ENCODE measurements at regions not wholly inside any gene's neighbourhood (a gene's known extent, or its start where the extent isn't known, plus 50 kb on each side); places are given as distances from the start of the nearest gene placed in this dataset.

DNA sequence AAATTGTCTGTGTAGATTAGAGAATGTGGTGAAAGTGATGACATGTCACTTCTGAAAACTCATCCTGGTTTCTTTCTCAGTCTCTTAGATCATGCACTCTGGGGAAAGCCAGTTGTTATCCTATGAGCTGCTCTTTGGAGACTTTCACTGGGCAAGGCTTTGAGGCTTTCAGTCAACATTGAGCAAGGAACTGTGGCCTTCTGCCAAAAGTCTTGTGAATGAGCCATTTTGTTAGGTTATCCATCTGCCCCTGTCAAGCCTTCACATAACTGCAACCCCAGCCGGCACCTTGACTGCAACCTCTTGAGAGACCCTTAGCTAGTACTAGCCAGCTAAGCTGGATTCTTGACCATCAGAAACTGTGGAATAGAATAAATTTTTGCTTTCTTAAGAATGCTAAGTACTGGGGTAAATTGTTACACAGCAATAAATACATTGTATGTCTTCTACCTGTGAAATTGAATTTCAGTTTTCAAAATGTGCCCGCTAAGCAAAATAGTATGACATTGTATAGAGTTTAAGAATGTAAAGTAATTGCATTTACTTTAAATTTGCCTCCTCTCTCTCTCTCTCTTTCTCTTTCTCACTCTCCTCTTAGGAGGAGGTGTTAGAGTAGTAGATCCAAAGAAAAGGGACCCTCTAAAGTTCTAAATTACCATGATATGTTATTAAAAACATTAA, 1273.0 kb downstream of the RAPGEF2 start:
- no peak overlapping the region for H3K4me3 Mint-ChIP-seq
- H3K27ac Mint-ChIP-seq, result no peak overlapping the region
- H3K27me3 Mint-ChIP-seq (ENCODE audit: insufficient read depth), result no peaks in the 10 kb centered on the region
- H3K4me1 Mint-ChIP-seq (ENCODE audit: low read depth), result no peaks in the 10 kb centered on the region
- no peaks in the 10 kb centered on the region for H3K36me3 Mint-ChIP-seq (ENCODE audit: low read depth)
- TF ChIP-seq, protein P1, sequence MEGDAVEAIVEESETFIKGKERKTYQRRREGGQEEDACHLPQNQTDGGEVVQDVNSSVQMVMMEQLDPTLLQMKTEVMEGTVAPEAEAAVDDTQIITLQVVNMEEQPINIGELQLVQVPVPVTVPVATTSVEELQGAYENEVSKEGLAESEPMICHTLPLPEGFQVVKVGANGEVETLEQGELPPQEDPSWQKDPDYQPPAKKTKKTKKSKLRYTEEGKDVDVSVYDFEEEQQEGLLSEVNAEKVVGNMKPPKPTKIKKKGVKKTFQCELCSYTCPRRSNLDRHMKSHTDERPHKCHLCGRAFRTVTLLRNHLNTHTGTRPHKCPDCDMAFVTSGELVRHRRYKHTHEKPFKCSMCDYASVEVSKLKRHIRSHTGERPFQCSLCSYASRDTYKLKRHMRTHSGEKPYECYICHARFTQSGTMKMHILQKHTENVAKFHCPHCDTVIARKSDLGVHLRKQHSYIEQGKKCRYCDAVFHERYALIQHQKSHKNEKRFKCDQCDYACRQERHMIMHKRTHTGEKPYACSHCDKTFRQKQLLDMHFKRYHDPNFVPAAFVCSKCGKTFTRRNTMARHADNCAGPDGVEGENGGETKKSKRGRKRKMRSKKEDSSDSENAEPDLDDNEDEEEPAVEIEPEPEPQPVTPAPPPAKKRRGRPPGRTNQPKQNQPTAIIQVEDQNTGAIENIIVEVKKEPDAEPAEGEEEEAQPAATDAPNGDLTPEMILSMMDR (IDR thresholded peaks at IDR 0.05), result no peak
- H3K9me3 Mint-ChIP-seq, result peaks cover 12% of the 10 kb centered on the region; the same call in 1 of the 2 replicates
- no peak for DNase-seq

- Mint-ChIP-seq H3K27me3 (ENCODE audit: insufficient read depth) (no peaks in the 10 kb centered on the region; the same call in none of the 2 replicates), H3K36me3 (ENCODE audit: low read depth) (0 out of 2 replicates have a peak, but pooled peaks cover 4% of the 10 kb centered on the region), H3K9me3 (peaks cover 49% of the 10 kb centered on the region), H3K4me3 (no peak overlapping the region), H3K4me1 (ENCODE audit: low read depth) (no peaks in the 10 kb centered on the region), H3K27ac (no peak overlapping the region)
- TF ChIP-seq, protein P1 (IDR thresholded peaks at IDR 0.05), result no peak
- DNase-seq, result no peak
These were observed 1284.0 kb downstream of the RAPGEF2 start for GRCh38 chr4:160386846-160387245.

- Mint-ChIP-seq H3K4me3 (no peak overlapping the region), H3K9me3 (peaks cover 34% of the 10 kb centered on the region), H3K4me1 (ENCODE audit: low read depth) (no peaks in the 10 kb centered on the region), H3K36me3 (ENCODE audit: low read depth) (no peaks in the 10 kb centered on the region), H3K27me3 (ENCODE audit: insufficient read depth) (no peaks in the 10 kb centered on the region), H3K27ac (no peak overlapping the region)
- DNase-seq, result no peak
- TF ChIP-seq, protein P1 (IDR thresholded peaks at IDR 0.05), result no peak
These were observed 1296.9 kb downstream of the RAPGEF2 start for GRCh38 chr4:160399826-160400225.

- Mint-ChIP-seq H3K9me3 (peaks cover 16% of the 10 kb centered on the region), H3K36me3 (ENCODE audit: low read depth) (peaks cover 4% of the 10 kb centered on the region; the same call in 1 of the 2 replicates), H3K27ac (no peak overlapping the region), H3K4me1 (ENCODE audit: low read depth) (no peaks in the 10 kb centered on the region), H3K27me3 (ENCODE audit: insufficient read depth) (no peaks in the 10 kb centered on the region), H3K4me3 (no peak overlapping the region)
- DNase-seq, result no peak
- TF ChIP-seq, protein P1 (IDR thresholded peaks at IDR 0.05), result no peak
These were observed 1300.2 kb downstream of the RAPGEF2 start for GRCh38 chr4:160403081-160403480.

DNA sequence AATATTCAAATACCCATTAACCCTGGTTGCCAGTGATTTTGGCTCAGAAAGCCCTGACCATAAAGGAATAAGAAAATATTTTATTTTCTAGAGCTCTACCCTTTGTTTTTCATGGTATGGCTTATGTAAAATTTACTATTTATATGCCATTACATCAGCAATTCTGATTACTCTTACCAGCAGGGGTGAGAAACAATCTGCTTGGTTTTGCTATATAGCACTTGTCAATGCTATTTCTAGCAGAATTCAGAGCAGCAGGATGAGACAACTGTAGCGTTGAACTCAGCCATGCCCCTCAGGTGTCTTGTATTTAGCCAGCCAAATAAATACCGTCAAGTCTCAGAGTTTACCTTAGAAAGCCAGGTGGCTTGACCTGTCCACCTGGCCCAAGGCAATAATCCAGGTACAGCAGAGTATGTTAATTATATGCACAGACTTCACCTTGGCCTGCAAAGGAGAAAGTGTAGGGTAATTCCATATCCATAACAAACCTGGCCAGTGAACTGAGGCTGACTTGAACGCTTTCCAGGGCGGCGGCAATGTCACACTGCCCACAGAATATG, 1303.5 kb downstream of the RAPGEF2 start:
- no peak for DNase-seq
- Mint-ChIP-seq H3K27me3 (ENCODE audit: insufficient read depth) (no peaks in the 10 kb centered on the region), H3K4me3 (no peak overlapping the region), H3K9me3 (peaks cover 17% of the 10 kb centered on the region), H3K4me1 (ENCODE audit: low read depth) (no peaks in the 10 kb centered on the region), H3K27ac (no peak overlapping the region), H3K36me3 (ENCODE audit: low read depth) (peaks cover 4% of the 10 kb centered on the region; the same call in 1 of the 2 replicates)
- TF ChIP-seq, protein P1 (IDR thresholded peaks at IDR 0.05), result no peak
